ENCODE measurements at regions not wholly inside any gene's neighbourhood (a gene's known extent, or its start where the extent isn't known, plus 50 kb on each side); places are given as distances from the start of the nearest gene placed in this dataset.

- Histone ChIP-seq H3K9ac (ENCODE audit: low read depth in 1 of 2, low read length in 2 of 2) (no peak overlapping the region), H3K9me3 (ENCODE audit: control insufficient read depth in 4 of 4, low read length in 3 of 4) (no peaks in the 10 kb centered on the region), H3K36me3 (ENCODE audit: control insufficient read depth in 4 of 4, insufficient read depth in 3 of 4, low read depth in 1 of 4, low read length in 3 of 4) (no peaks in the 10 kb centered on the region), H3K4me3 (ENCODE audit: low read depth in 1 of 3, low read length in 3 of 3) (no peak overlapping the region), H3K27me3 (ENCODE audit: control insufficient read depth in 4 of 4, insufficient read depth in 4 of 4, low read length in 3 of 4) (peaks cover 0 to 2% (median 0%) of the 10 kb centered on the region in 4 donors), H3K27ac (ENCODE audit: low read depth in 1 of 2, low read length in 2 of 2) (no peak overlapping the region), H3K4me1 (ENCODE audit: control insufficient read depth in 4 of 4, insufficient read depth in 4 of 4, low read length in 3 of 4) (no peaks in the 10 kb centered on the region)
- no peak for TF ChIP-seq FOXA1 (IDR thresholded peaks at IDR 0.05)
- no peak for TF ChIP-seq FOXA2 (IDR thresholded peaks at IDR 0.05)
- 41% methylated on average over 1 of the region's 1 CpG for WGBS
- no peak for DNase-seq (ENCODE audit: low spot score)
These were observed 78.9 kb upstream of the SMIM30 start for GRCh38 chr7:113197274-113197673.

GRCh38 chr7:113188396-113188795 lies 70.0 kb upstream of the SMIM30 start:
- peaks cover 0 to 2% (median 0%) of the 10 kb centered on the region in 4 donors for H3K27me3 ChIP-seq (ENCODE audit: control insufficient read depth in 4 of 4, insufficient read depth in 4 of 4, low read length in 3 of 4)
- H3K9ac ChIP-seq (ENCODE audit: low read depth in 1 of 2, low read length in 2 of 2): no peak overlapping the region
- TF ChIP-seq CTCF (IDR thresholded peaks at IDR 0.05; ENCODE audit: low read depth, low read length, missing input control) (no peak), JUND (IDR thresholded peaks at IDR 0.05) (no peak), NR2F2 (IDR thresholded peaks at IDR 0.05) (no peak), FOXA2 (IDR thresholded peaks at IDR 0.05) (no peak), REST (IDR thresholded peaks at IDR 0.05) (no peak), MAX (IDR thresholded peaks at IDR 0.05) (no peak), HNF4G (IDR thresholded peaks at IDR 0.05) (no peak), TAF1 (conservative IDR thresholded peaks at IDR 0.05) (no peak), FOXA1 (IDR thresholded peaks at IDR 0.05) (no peak), YY1 (IDR thresholded peaks at IDR 0.05) (no peak), RXRA (IDR thresholded peaks at IDR 0.05) (no peak)
- no peak overlapping the region for H3K27ac ChIP-seq (ENCODE audit: low read depth in 1 of 2, low read length in 2 of 2)
- WGBS: 55% methylated on average over 4 of the region's 4 CpGs
- no peaks in the 10 kb centered on the region for H3K4me1 ChIP-seq (ENCODE audit: control insufficient read depth in 4 of 4, insufficient read depth in 4 of 4, low read length in 3 of 4)
- H3K9me3 ChIP-seq (ENCODE audit: control insufficient read depth in 4 of 4, low read length in 3 of 4): no peaks in the 10 kb centered on the region
- no peak overlapping the region for H3K4me3 ChIP-seq (ENCODE audit: low read depth in 1 of 3, low read length in 3 of 3)
- no peak for DNase-seq (ENCODE audit: low spot score)
- H3K36me3 ChIP-seq (ENCODE audit: control insufficient read depth in 4 of 4, insufficient read depth in 3 of 4, low read depth in 1 of 4, low read length in 3 of 4): no peaks in the 10 kb centered on the region

GRCh38 chr7:113179313-113179712 lies 61.0 kb upstream of the SMIM30 start:
- WGBS: 68% methylated on average over 2 of the region's 2 CpGs
- Histone ChIP-seq H3K36me3 (ENCODE audit: control insufficient read depth in 4 of 4, insufficient read depth in 3 of 4, low read depth in 1 of 4, low read length in 3 of 4) (no peaks in the 10 kb centered on the region), H3K9me3 (ENCODE audit: control insufficient read depth in 4 of 4, low read length in 3 of 4) (no peaks in the 10 kb centered on the region), H3K27ac (ENCODE audit: low read depth in 1 of 2, low read length in 2 of 2) (no peak overlapping the region), H3K9ac (ENCODE audit: low read depth in 1 of 2, low read length in 2 of 2) (no peak overlapping the region), H3K4me1 (ENCODE audit: control insufficient read depth in 4 of 4, insufficient read depth in 4 of 4, low read length in 3 of 4) (no peaks in the 10 kb centered on the region), H3K27me3 (ENCODE audit: control insufficient read depth in 4 of 4, insufficient read depth in 4 of 4, low read length in 3 of 4) (no peaks in the 10 kb centered on the region), H3K4me3 (ENCODE audit: low read depth in 1 of 3, low read length in 3 of 3) (no peak overlapping the region)
- no peak for DNase-seq (ENCODE audit: low spot score)
- TF ChIP-seq YY1 (IDR thresholded peaks at IDR 0.05) (no peak), ZBTB33 (IDR thresholded peaks at IDR 0.05) (no peak), GABPA (IDR thresholded peaks at IDR 0.05 in 1 of 2, conservative IDR thresholded peaks at IDR 0.05 in 1 of 2) (no peak), ATF3 (IDR thresholded peaks at IDR 0.05) (no peak), FOXA2 (IDR thresholded peaks at IDR 0.05) (no peak), HNF4A (conservative IDR thresholded peaks at IDR 0.05) (no peak), EGR1 (IDR thresholded peaks at IDR 0.05; ENCODE audit: low read depth in 2 of 2) (no peak), SP1 (IDR thresholded peaks at IDR 0.05) (no peak), RAD21 (IDR thresholded peaks at IDR 0.05) (no peak), NR2F2 (IDR thresholded peaks at IDR 0.05) (no peak), RXRA (IDR thresholded peaks at IDR 0.05) (no peak), MAX (IDR thresholded peaks at IDR 0.05) (no peak), FOXA1 (IDR thresholded peaks at IDR 0.05) (no peak), TAF1 (conservative IDR thresholded peaks at IDR 0.05) (no peak), CTCF (IDR thresholded peaks at IDR 0.05; ENCODE audit: low read depth, low read length, missing input control) (no peak)

All from liver (tissue), 8 donors.